H1 (cell line): ENCODE measurements at regions not wholly inside any gene's neighbourhood (a gene's known extent, or its start where the extent isn't known, plus 50 kb on each side); places are given as distances from the start of the nearest gene placed in this dataset.

Experiments used
- CTCF ChIA-PET: fragments of 300-600 bp; sonication (Branson Sonifier 250); formaldehyde crosslinking; loops from one replicate; lab custom pipeline; 2021; ENCODE audit not compliant: partially characterized antibody; lab: Charles Lee
- POLR2A ChIA-PET: fragments of 300-600 bp; sonication (Branson Sonifier 250); formaldehyde crosslinking; loops from one replicate; lab custom pipeline; 2021; ENCODE audit warnings: inconsistent platforms; ENCODE audit not compliant: partially characterized antibody; lab: Charles Lee
- DNase-seq, 2 experiments: peaks; one replicate each; pipeline versions ENCODE4 v3.0.0 to v3.0.0-alpha.2; 2010 to 2022; ENCODE audit warnings: low spot score in 2 of 2, low read depth in 1 of 2, mixed read lengths in 1 of 2
- FAIRE-seq: peaks from 2 replicates; lab custom pipeline; 2011; peaks lifted over from hg19 to GRCh38; lab: Jason Lieb, UNC
- H2AFZ ChIP-seq: 2 replicates; pipeline ENCODE4 v1.8.1; 2012; ENCODE audit warnings: low read length, inconsistent platforms
- H2AK5ac ChIP-seq: 2 replicates; pipeline ENCODE4 v1.6.1; 2013; ENCODE audit warnings: low read depth, low read length
- H2BK120ac ChIP-seq: replicated peaks from 2 replicates; pipeline ENCODE3; 2013; ENCODE audit warnings: low read depth, low read length, inconsistent platforms
- H2BK12ac ChIP-seq: 2 replicates; pipeline ENCODE4 v1.6.1; 2013; ENCODE audit warnings: low read depth, low read length
- H2BK15ac ChIP-seq: 2 replicates; pipeline ENCODE4 v1.6.1; 2013; ENCODE audit warnings: low read length
- H2BK20ac ChIP-seq: 2 replicates; pipeline ENCODE4 v1.6.1; 2013; ENCODE audit warnings: low read length
- H2BK5ac ChIP-seq: 2 replicates; pipeline ENCODE4 v1.6.1; 2013; ENCODE audit warnings: low read depth, low read length
- H3K14ac ChIP-seq: 2 replicates; pipeline ENCODE4 v1.6.1; 2013; ENCODE audit warnings: inconsistent platforms; ENCODE audit not compliant: insufficient read length
- H3K18ac ChIP-seq: 2 replicates; pipeline ENCODE4 v1.6.1; 2013; ENCODE audit warnings: low read length; ENCODE audit errors: extremely low read depth
- H3K23ac ChIP-seq: 2 replicates; pipeline ENCODE4 v1.6.1; 2013; ENCODE audit warnings: inconsistent platforms; ENCODE audit not compliant: insufficient read length
- H3K23me2 ChIP-seq: 2 replicates; pipeline ENCODE4 v1.6.1; 2013; ENCODE audit warnings: low read depth, low read length
- H3K27ac ChIP-seq: 2 replicates; pipeline ENCODE4 v1.6.1; 2011; ENCODE audit warnings: low read depth, low read length, inconsistent platforms
- H3K27me3 ChIP-seq, 4 experiments: replicated peaks in 1 of 4; 1 replicate in 1 of 4; 2 replicates in 3 of 4; pipeline versions ENCODE4 v1.6.1 to v1.8.1; 2011 to 2013; ENCODE audit warnings: low read length in 3 of 4, mild to moderate bottlenecking in 3 of 4, inconsistent platforms in 2 of 4, mixed read lengths in 2 of 4, moderate library complexity in 1 of 4; ENCODE audit not compliant: control insufficient read depth in 3 of 4, insufficient read depth in 3 of 4; ENCODE audit errors: extremely low read depth in 1 of 4
- H3K36me3 ChIP-seq, 4 experiments: 2 replicates each; pipeline versions ENCODE4 v1.6.1 to v1.8.1; 2011 to 2013; ENCODE audit warnings: mild to moderate bottlenecking in 4 of 4, low read length in 3 of 4, moderate library complexity in 2 of 4, control low read depth in 1 of 4, inconsistent platforms in 1 of 4; ENCODE audit not compliant: insufficient read depth in 4 of 4, control insufficient read depth in 2 of 4
- H3K4ac ChIP-seq: replicated peaks from 2 replicates; pipeline ENCODE3; 2013; ENCODE audit warnings: low read length, low read depth, mixed read lengths, inconsistent platforms; ENCODE audit not compliant: insufficient read length
- H3K4me1 ChIP-seq, 4 experiments: replicated peaks in 1 of 4; 1 replicate in 1 of 4; 2 replicates in 3 of 4; pipeline versions ENCODE4 v1.6.1 to v1.8.1; 2011 to 2013; ENCODE audit warnings: low read length in 3 of 4, inconsistent platforms in 2 of 4, mixed read lengths in 1 of 4; ENCODE audit not compliant: insufficient read depth in 4 of 4, control insufficient read depth in 3 of 4
- H3K4me2 ChIP-seq, 2 experiments: 2 replicates each; pipeline versions ENCODE4 v1.6.1 to v1.8.1; 2011 to 2013; ENCODE audit warnings: low read depth in 2 of 2, low read length in 2 of 2, control low read depth in 1 of 2, inconsistent platforms in 1 of 2, mild to moderate bottlenecking in 1 of 2; ENCODE audit not compliant: insufficient read depth in 1 of 2
- H3K4me3 ChIP-seq, 4 experiments: fragments of 200-600, 300-600 bp in 1 of 4; sonication (generic), shearing (Covaris generic), sonication (Bioruptor Twin) in 1 of 4; 2 replicates each; pipeline versions ENCODE4 v1.5.1 to v1.8.1; 2011 to 2016; ENCODE audit warnings: low read length in 4 of 4, low read depth in 3 of 4, control low read depth in 2 of 4, inconsistent platforms in 2 of 4, mild to moderate bottlenecking in 2 of 4, mixed read lengths in 1 of 4, moderate library complexity in 1 of 4; ENCODE audit not compliant: insufficient read depth in 2 of 4; ENCODE audit errors: extremely low read depth in 1 of 4
- H3K56ac ChIP-seq: replicated peaks from 2 replicates; pipeline ENCODE3; 2013; ENCODE audit warnings: low read depth, mild to moderate bottlenecking, mixed read lengths, low read length, inconsistent platforms; ENCODE audit not compliant: insufficient read length
- H3K79me1 ChIP-seq: 2 replicates; pipeline ENCODE4 v1.6.1; 2013; ENCODE audit warnings: low read depth, low read length, control low read depth
- H3K79me2 ChIP-seq, 2 experiments: 2 replicates each; pipeline versions ENCODE4 v1.6.1 to v1.8.1; 2012 to 2013; ENCODE audit warnings: low read length in 2 of 2, mild to moderate bottlenecking in 2 of 2, inconsistent platforms in 1 of 2; ENCODE audit not compliant: insufficient read depth in 2 of 2, control insufficient read depth in 1 of 2
- H3K9ac ChIP-seq, 4 experiments: replicated peaks in 1 of 4; 1 replicate in 1 of 4; 2 replicates in 3 of 4; pipeline versions ENCODE4 v1.6.1 to v1.8.1; 2011 to 2013; ENCODE audit warnings: low read depth in 3 of 4, low read length in 3 of 4, control low read depth in 2 of 4, mild to moderate bottlenecking in 2 of 4, moderate library complexity in 2 of 4, inconsistent platforms in 1 of 4; ENCODE audit errors: extremely low read depth in 1 of 4
- H3K9me3 ChIP-seq, 2 experiments: 2 replicates each; pipeline versions ENCODE4 v1.6.1 to v1.8.1; 2012 to 2013; ENCODE audit warnings: mild to moderate bottlenecking in 2 of 2, moderate library complexity in 2 of 2, control low read depth in 1 of 2, inconsistent platforms in 1 of 2, low read depth in 1 of 2, low read length in 1 of 2, mixed read lengths in 1 of 2; ENCODE audit not compliant: insufficient read depth in 2 of 2
- H4K20me1 ChIP-seq, 2 experiments: replicated peaks in 1 of 2; 2 replicates each; pipeline versions ENCODE3 to v1.8.1; 2011 to 2013; ENCODE audit warnings: inconsistent platforms in 2 of 2, low read length in 2 of 2, mild to moderate bottlenecking in 1 of 2; ENCODE audit not compliant: insufficient read depth in 2 of 2, control insufficient read depth in 1 of 2
- H4K5ac ChIP-seq: 2 replicates; pipeline ENCODE4 v1.6.1; 2013; ENCODE audit warnings: low read length, low read depth, mixed read lengths, inconsistent platforms; ENCODE audit not compliant: insufficient read length
- H4K8ac ChIP-seq: 2 replicates; pipeline ENCODE4 v1.8.0; 2013; ENCODE audit warnings: mild to moderate bottlenecking, moderate library complexity, low read length, inconsistent platforms; ENCODE audit not compliant: insufficient read depth; ENCODE audit errors: extremely low read depth
- H4K91ac ChIP-seq: replicated peaks from 2 replicates; pipeline ENCODE3; 2013; ENCODE audit warnings: low read length, mixed read lengths, inconsistent platforms; ENCODE audit not compliant: insufficient read length
- FOSL1 ChIP-seq: IDR thresholded peaks from 2 replicates; pipeline ENCODE4 v1.6.1; 2011; ENCODE audit warnings: mild to moderate bottlenecking, low read depth, low read length, moderate library complexity; ENCODE audit not compliant: insufficient read depth
- JUND ChIP-seq: IDR thresholded peaks from 2 replicates; pipeline ENCODE4 v1.6.1; 2011; ENCODE audit warnings: mild to moderate bottlenecking, improper control_type of control experiment, low read length
- SUZ12 ChIP-seq: fragments of 200-600 bp; sonication (generic); IDR thresholded peaks from 2 replicates; pipeline ENCODE4 v1.6.1; 2012; ENCODE audit warnings: mild to moderate bottlenecking, inconsistent platforms, low read length, moderate library complexity, mixed read lengths

DNA sequence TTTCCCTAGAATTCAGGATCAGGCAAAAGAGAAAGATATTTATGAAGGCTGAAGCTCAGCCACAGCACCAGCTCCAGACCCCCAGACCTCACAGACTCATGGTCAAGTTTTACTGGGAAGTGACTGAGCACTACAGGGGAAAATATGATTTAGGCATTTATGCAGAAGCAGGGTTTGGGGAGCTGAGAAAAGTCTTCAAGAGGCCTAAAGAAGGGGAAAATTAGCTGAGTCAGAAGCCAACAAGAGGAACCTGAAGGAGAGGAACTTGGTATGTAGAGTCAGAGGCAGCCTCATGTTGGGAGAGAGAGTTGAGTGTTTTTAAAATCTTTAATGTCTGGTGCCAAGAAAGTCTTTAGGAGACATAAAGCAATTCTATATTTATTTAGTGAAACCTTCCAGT, 63.0 kb downstream of the FOS start:
- POLR2A ChIA-PET, result no interaction called here
- H3K9ac ChIP-seq, result no peak overlapping the region
- H2AFZ ChIP-seq, result no peak overlapping the region

More for the DNA sequence above, 63.0 kb downstream of the FOS start:
- no peaks in the 10 kb centered on the region for H3K79me2 ChIP-seq
- H3K27me3 ChIP-seq, result no peaks in the 10 kb centered on the region
- no peaks in the 10 kb centered on the region for H3K79me1 ChIP-seq
- H2BK120ac ChIP-seq, result no peak overlapping the region
- H3K4me1 ChIP-seq, result peaks cover 0 to 4% (median under 1%) of the 10 kb centered on the region in 4 experiments; a peak in 1 of 7 replicates
- no peak overlapping the region for H2AK5ac ChIP-seq
- no peak overlapping the region for H3K23ac ChIP-seq
- DNase-seq (no peak), FAIRE-seq (no peak)
- CTCF ChIA-PET, result interaction anchor here (1.6 kb wide), 1 partner anchor 40 kb away, joined by 5 read pairs; no protein-coding TSS in a partner anchor
- H2BK5ac ChIP-seq, result no peak overlapping the region
- no peak overlapping the region for H3K56ac ChIP-seq
- no peaks in the 10 kb centered on the region for H3K36me3 ChIP-seq
- H3K9me3 ChIP-seq, result peaks cover 0 to 5% of the 10 kb centered on the region in 2 experiments; a peak in 1 of 4 replicates
- TF ChIP-seq FOSL1 (no peak), JUND (no peak), SUZ12 (no peak)
- H2BK15ac ChIP-seq, result no peak overlapping the region
- no peak overlapping the region for H3K18ac ChIP-seq
- no peak overlapping the region for H3K4me2 ChIP-seq
- no peak overlapping the region for H3K4ac ChIP-seq
- H2BK20ac ChIP-seq, result no peak overlapping the region
- no peak overlapping the region for H3K14ac ChIP-seq
- no peak overlapping the region for H3K27ac ChIP-seq
- H4K5ac ChIP-seq, result no peak overlapping the region
- no peaks in the 10 kb centered on the region for H4K20me1 ChIP-seq
- peak overlapping the region; percentile 35 for H4K91ac ChIP-seq
- no peak overlapping the region for H4K8ac ChIP-seq
- no peaks in the 10 kb centered on the region for H3K23me2 ChIP-seq
- H2BK12ac ChIP-seq, result no peak overlapping the region
- no peak overlapping the region for H3K4me3 ChIP-seq
